ENCODE measurements at regions not wholly inside any gene's neighbourhood (a gene's known extent, or its start where the extent isn't known, plus 50 kb on each side); places are given as distances from the start of the nearest gene placed in this dataset.

GRCh38 chr14:83960832-83961512 lies 1569.0 kb upstream of the FLRT2 start:
- TF ChIP-seq, protein P1, sequence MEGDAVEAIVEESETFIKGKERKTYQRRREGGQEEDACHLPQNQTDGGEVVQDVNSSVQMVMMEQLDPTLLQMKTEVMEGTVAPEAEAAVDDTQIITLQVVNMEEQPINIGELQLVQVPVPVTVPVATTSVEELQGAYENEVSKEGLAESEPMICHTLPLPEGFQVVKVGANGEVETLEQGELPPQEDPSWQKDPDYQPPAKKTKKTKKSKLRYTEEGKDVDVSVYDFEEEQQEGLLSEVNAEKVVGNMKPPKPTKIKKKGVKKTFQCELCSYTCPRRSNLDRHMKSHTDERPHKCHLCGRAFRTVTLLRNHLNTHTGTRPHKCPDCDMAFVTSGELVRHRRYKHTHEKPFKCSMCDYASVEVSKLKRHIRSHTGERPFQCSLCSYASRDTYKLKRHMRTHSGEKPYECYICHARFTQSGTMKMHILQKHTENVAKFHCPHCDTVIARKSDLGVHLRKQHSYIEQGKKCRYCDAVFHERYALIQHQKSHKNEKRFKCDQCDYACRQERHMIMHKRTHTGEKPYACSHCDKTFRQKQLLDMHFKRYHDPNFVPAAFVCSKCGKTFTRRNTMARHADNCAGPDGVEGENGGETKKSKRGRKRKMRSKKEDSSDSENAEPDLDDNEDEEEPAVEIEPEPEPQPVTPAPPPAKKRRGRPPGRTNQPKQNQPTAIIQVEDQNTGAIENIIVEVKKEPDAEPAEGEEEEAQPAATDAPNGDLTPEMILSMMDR (IDR thresholded peaks at IDR 0.05), result no peak
- Mint-ChIP-seq H3K9me3 (peaks cover 16% of the 10 kb centered on the region), H3K27me3 (no peaks in the 10 kb centered on the region), H3K36me3 (ENCODE audit: low read depth) (no peaks in the 10 kb centered on the region), H3K27ac (no peak overlapping the region), H3K4me1 (ENCODE audit: low read depth) (no peaks in the 10 kb centered on the region), H3K4me3 (no peak overlapping the region)
- no peak for ATAC-seq (ENCODE audit: poor library complexity)
- Histone ChIP-seq H3K9me3 (ENCODE audit: control insufficient read depth in 1 of 2, insufficient read depth in 1 of 2, low read length in 2 of 2) (peaks cover 7 to 8% of the 10 kb centered on the region in 2 experiments), H3K27ac (ENCODE audit: low read depth in 1 of 2, low read length in 2 of 2) (no peak overlapping the region), H3K4me1 (ENCODE audit: insufficient read depth, low read length) (no peaks in the 10 kb centered on the region), H3K36me3 (ENCODE audit: insufficient read depth, low read length) (no peaks in the 10 kb centered on the region), H3K4me3 (ENCODE audit: low read length) (no peak overlapping the region), H3K27me3 (ENCODE audit: control insufficient read depth in 1 of 2, insufficient read depth in 2 of 2, low read length in 2 of 2) (no peaks in the 10 kb centered on the region)
- CTCF ChIA-PET, result no interaction called here
- POLR2A ChIA-PET, result no interaction called here
- no peak for DNase-seq
- intact Hi-C loops (cut with DNase I, micrococcal nuclease), result no loop called here

GRCh38 chr14:83969998-83970397 lies 1559.9 kb upstream of the FLRT2 start:
- ChIA-PET CTCF (no interaction called here), POLR2A (no interaction called here)
- no peaks in the 10 kb centered on the region for H3K27me3 Mint-ChIP-seq
- no peaks in the 10 kb centered on the region for H3K4me1 ChIP-seq (ENCODE audit: insufficient read depth, low read length)
- no peaks in the 10 kb centered on the region for H3K36me3 ChIP-seq (ENCODE audit: insufficient read depth, low read length)
- DNase-seq, result no peak
- intact Hi-C loops (cut with DNase I, micrococcal nuclease), result no loop called here
- no peak overlapping the region for H3K27ac ChIP-seq (ENCODE audit: low read depth in 1 of 2, low read length in 2 of 2)
- no peak for ATAC-seq (ENCODE audit: poor library complexity)
- TF ChIP-seq, protein P1 (IDR thresholded peaks at IDR 0.05), result no peak
- no peaks in the 10 kb centered on the region for H3K27me3 ChIP-seq (ENCODE audit: control insufficient read depth in 1 of 2, insufficient read depth in 2 of 2, low read length in 2 of 2)
- H3K9me3 Mint-ChIP-seq, result peaks cover 24% of the 10 kb centered on the region
- H3K27ac Mint-ChIP-seq, result no peak overlapping the region
- H3K9me3 ChIP-seq (ENCODE audit: control insufficient read depth in 1 of 2, insufficient read depth in 1 of 2, low read length in 2 of 2), result peaks cover 9 to 11% of the 10 kb centered on the region in 2 experiments
- H3K4me1 Mint-ChIP-seq (ENCODE audit: low read depth), result no peaks in the 10 kb centered on the region
- no peak overlapping the region for H3K4me3 Mint-ChIP-seq
- H3K4me3 ChIP-seq (ENCODE audit: low read length), result no peak overlapping the region
- H3K36me3 Mint-ChIP-seq (ENCODE audit: low read depth), result no peaks in the 10 kb centered on the region

- POLR2A ChIA-PET, result no interaction called here
- no peak overlapping the region for H3K27ac ChIP-seq (ENCODE audit: low read depth in 1 of 2, low read length in 2 of 2)
- H3K27me3 ChIP-seq (ENCODE audit: control insufficient read depth in 1 of 2, insufficient read depth in 2 of 2, low read length in 2 of 2), result no peaks in the 10 kb centered on the region
- Mint-ChIP-seq H3K27ac (no peak overlapping the region), H3K9me3 (peaks cover 23% of the 10 kb centered on the region), H3K4me1 (ENCODE audit: low read depth) (no peaks in the 10 kb centered on the region), H3K27me3 (no peaks in the 10 kb centered on the region), H3K4me3 (no peak overlapping the region), H3K36me3 (ENCODE audit: low read depth) (no peaks in the 10 kb centered on the region)
- TF ChIP-seq, protein P1 (IDR thresholded peaks at IDR 0.05), result no peak
- H3K4me3 ChIP-seq (ENCODE audit: low read length), result no peak overlapping the region
- CTCF ChIA-PET, result no interaction called here
- intact Hi-C loops (cut with DNase I, micrococcal nuclease), result no loop called here
- H3K36me3 ChIP-seq (ENCODE audit: insufficient read depth, low read length), result no peaks in the 10 kb centered on the region
- peaks cover 5 to 11% of the 10 kb centered on the region in 2 experiments for H3K9me3 ChIP-seq (ENCODE audit: control insufficient read depth in 1 of 2, insufficient read depth in 1 of 2, low read length in 2 of 2)
- H3K4me1 ChIP-seq (ENCODE audit: insufficient read depth, low read length), result no peaks in the 10 kb centered on the region
- DNase-seq (no peak), ATAC-seq (ENCODE audit: poor library complexity) (no peak)
These were observed 1557.3 kb upstream of the FLRT2 start for GRCh38 chr14:83972631-83973030.

Data from CD4-positive, alpha-beta T cell (primary cell).